NT2/D1 (cell line): ENCODE measurements at regions not wholly inside any gene's neighbourhood (a gene's known extent, or its start where the extent isn't known, plus 50 kb on each side); places are given as distances from the start of the nearest gene placed in this dataset.

ENCODE experiments used
- DNase-seq: peaks from one replicate; pipeline ENCODE4 v3.0.0-alpha.2; 2011; ENCODE audit warnings: low read depth, low spot score
- H3K27me3 ChIP-seq: 2 replicates; pipeline ENCODE4 v1.6.0; 2011; ENCODE audit warnings: mild to moderate bottlenecking; ENCODE audit not compliant: insufficient read length, insufficient read depth
- H3K36me3 ChIP-seq: 2 replicates; pipeline ENCODE4 v1.6.1; 2011; ENCODE audit warnings: mild to moderate bottlenecking, low read length, mixed read lengths; ENCODE audit not compliant: insufficient read depth, insufficient read length
- H3K4me1 ChIP-seq: 2 replicates; pipeline ENCODE4 v1.5.1; 2011; ENCODE audit not compliant: insufficient read depth, insufficient read length
- H3K4me3 ChIP-seq: 2 replicates; pipeline ENCODE4 v1.5.1; 2011; ENCODE audit warnings: low read depth; ENCODE audit not compliant: insufficient read length
- H3K9ac ChIP-seq: 2 replicates; pipeline ENCODE4 v1.6.0; 2011; ENCODE audit warnings: low read depth; ENCODE audit not compliant: insufficient read length
- H3K9me3 ChIP-seq: 2 replicates; pipeline ENCODE4 v1.5.1; 2011; ENCODE audit warnings: mild to moderate bottlenecking, low read length; ENCODE audit not compliant: insufficient read depth
- SUZ12 ChIP-seq: IDR thresholded peaks from 2 replicates; pipeline ENCODE4 v1.6.1; 2011; ENCODE audit not compliant: insufficient read length, insufficient read depth; ENCODE audit errors: extremely low read depth
- YY1 ChIP-seq: IDR thresholded peaks from 2 replicates; pipeline ENCODE4 v1.6.1; 2011; ENCODE audit not compliant: insufficient read length, insufficient read depth
- ZNF274 ChIP-seq: IDR thresholded peaks from 2 replicates; pipeline ENCODE4 v1.6.1; 2011; ENCODE audit warnings: mild to moderate bottlenecking, low read depth, low read length

DNA sequence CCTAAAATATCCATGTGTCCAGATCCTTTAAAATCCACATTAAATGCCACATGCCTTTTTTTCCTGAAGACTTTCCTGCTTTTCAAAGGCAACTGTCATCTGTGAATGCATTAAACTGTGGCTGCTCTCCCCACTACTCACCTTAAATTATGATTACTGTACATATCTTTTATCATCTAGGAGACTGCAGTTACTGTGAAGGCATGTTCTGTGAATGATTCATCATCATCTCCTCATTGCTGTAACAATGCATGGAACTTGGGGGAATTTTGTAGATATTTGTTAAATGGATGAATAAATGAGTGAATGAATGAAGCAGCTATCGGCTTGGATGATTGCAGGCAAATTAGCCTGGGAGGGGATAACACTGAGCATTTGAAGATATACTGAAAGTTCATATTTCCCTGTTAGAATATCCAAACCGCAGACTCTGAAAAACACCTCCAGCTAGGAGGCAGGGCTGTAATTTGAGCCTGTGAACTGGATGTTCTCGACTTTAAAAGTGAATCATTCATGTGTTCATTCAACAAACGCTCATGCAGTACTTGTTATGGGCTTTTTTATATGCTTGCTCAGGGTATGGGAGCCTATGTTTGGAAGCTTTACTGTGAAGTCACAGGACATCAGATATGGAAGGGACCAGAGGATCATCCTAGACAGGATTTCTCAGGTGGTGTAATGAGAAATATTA is 519.2 kb downstream of the KIF4B start:
- no peak overlapping the region for H3K9ac ChIP-seq
- no peaks in the 10 kb centered on the region for H3K36me3 ChIP-seq
- no peaks in the 10 kb centered on the region for H3K27me3 ChIP-seq
- DNase-seq, result no peak
- no peaks in the 10 kb centered on the region for H3K9me3 ChIP-seq
- TF ChIP-seq SUZ12, result no peak
- TF ChIP-seq YY1, result no peak
- no peak for TF ChIP-seq ZNF274
- no peaks in the 10 kb centered on the region for H3K4me1 ChIP-seq
- no peak overlapping the region for H3K4me3 ChIP-seq

DNA sequence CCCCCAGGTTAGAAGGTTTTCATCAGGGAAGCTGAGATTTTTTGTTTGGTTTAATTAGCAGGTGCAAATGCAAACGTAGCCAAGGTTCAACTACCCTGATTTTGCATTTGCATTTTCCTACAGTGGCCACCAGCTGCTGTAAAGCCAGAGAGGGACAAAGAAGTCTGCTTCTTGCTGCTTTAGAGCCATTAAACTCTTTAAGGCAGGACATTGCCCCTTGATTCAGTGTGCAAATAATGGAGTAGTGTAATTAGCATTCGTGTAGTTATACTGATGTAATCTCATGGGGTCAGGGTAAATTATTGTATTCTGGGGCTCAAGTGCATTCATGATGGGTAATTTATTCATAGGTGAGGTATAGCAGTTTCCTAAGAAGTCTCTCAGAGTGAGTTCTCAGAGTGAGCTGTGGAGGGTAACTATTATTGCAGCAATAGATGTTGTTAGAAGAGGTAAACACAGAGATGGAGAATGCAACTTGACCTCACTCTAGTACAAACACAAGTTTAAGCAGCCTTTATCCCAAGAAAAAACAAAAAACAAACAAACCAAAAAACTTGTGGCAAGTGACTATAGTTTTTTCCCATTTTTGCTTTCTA is 526.5 kb downstream of the KIF4B start:
- Histone ChIP-seq H3K4me3 (no peak overlapping the region), H3K27me3 (no peaks in the 10 kb centered on the region), H3K4me1 (no peaks in the 10 kb centered on the region), H3K9ac (no peak overlapping the region), H3K9me3 (no peaks in the 10 kb centered on the region), H3K36me3 (no peaks in the 10 kb centered on the region)
- peak; percentile 35 for DNase-seq
- TF ChIP-seq SUZ12 (no peak), ZNF274 (no peak), YY1 (no peak)

DNA sequence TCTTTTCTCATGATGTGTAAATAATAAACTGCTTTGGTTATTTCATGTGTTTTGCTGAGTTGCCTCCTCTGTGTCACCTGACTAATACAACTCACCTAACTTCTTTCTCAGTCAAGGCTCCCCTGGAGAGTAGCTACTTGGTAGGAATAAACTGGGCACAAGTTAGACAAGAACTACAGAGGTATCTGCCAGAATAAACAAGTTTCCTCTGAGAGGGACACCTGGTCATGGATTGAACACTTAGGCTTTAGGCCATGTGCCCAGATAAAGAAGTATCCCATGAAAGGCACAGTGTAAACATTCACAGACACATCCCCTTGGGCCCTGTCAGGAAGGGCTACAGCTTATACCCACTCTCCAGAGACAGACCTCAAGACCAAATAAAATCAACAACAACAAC is 532.5 kb downstream of the KIF4B start:
- no peak overlapping the region for H3K4me3 ChIP-seq
- H3K4me1 ChIP-seq, result no peaks in the 10 kb centered on the region
- no peak overlapping the region for H3K9ac ChIP-seq
- TF ChIP-seq YY1 (no peak), ZNF274 (no peak), SUZ12 (no peak)
- no peaks in the 10 kb centered on the region for H3K9me3 ChIP-seq
- DNase-seq, result no peak
- H3K36me3 ChIP-seq, result no peaks in the 10 kb centered on the region
- no peaks in the 10 kb centered on the region for H3K27me3 ChIP-seq

DNA sequence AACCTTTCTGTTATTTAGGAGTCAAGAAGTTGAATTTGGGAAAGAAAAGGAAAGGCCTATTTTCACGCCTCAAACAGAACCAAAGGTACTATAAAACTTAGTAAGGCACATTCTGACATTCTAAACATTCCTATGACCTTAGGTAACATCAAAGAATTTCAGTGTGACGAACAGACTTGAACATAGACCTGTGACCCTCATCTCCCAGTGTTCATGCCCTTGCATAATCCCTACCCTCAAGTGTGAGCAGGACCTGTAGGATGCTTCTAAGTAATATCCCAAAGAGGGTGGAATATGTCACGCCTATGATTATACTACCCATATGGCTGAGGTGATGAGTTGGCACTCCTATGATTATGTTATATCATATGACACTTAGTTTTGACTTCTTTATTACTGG is 540.9 kb downstream of the KIF4B start:
- no peaks in the 10 kb centered on the region for H3K9me3 ChIP-seq
- no peak overlapping the region for H3K9ac ChIP-seq
- H3K27me3 ChIP-seq, result no peaks in the 10 kb centered on the region
- TF ChIP-seq SUZ12 (no peak), ZNF274 (no peak), YY1 (no peak)
- no peak for DNase-seq
- H3K4me1 ChIP-seq, result no peaks in the 10 kb centered on the region
- no peaks in the 10 kb centered on the region for H3K36me3 ChIP-seq
- H3K4me3 ChIP-seq, result no peak overlapping the region

DNA sequence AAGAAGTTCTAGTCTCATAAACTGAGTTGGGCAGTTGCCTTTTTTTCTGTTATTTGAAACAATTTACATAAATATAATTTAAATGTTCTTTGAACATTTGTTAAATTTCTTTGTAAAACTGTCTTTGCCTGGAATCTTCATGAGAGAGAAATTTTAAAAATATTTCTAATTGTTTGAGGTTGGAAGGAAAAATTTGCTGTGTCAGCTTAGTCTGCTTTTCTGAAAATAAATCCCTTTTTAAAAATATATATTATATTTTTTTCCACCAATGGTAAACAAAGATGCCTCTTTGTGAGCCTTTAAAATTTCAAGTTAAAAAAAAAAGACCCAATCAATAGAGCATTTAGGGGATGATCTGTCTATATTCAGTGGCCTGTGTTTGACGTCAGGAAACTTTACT is 542.7 kb downstream of the KIF4B start:
- H3K27me3 ChIP-seq, result no peaks in the 10 kb centered on the region
- DNase-seq, result no peak
- H3K4me3 ChIP-seq, result no peak overlapping the region
- no peak for TF ChIP-seq ZNF274
- TF ChIP-seq YY1, result no peak
- no peak for TF ChIP-seq SUZ12
- H3K4me1 ChIP-seq, result no peaks in the 10 kb centered on the region
- H3K36me3 ChIP-seq, result no peaks in the 10 kb centered on the region
- H3K9me3 ChIP-seq, result no peaks in the 10 kb centered on the region
- H3K9ac ChIP-seq, result no peak overlapping the region

DNA sequence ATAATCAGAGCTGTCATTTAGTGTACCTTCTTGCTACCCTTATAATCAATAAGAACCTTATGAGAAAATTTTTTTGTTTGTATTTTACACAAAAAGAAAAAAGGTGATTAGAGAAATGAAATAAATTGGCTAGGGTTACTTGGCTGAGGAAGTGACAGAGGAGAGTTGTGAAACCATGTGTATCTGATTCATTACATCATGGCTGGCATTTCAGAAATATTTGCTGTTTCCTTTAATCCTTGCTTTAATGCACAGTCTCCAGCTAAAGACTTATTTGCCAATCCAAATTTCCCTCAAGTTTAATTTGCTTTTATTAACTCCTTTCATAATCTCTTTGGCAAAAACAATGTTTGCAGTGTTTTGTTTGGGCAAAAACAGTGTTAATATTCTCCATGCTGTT is 543.1 kb downstream of the KIF4B start:
- Histone ChIP-seq H3K4me1 (no peaks in the 10 kb centered on the region), H3K4me3 (no peak overlapping the region), H3K9me3 (no peaks in the 10 kb centered on the region), H3K27me3 (no peaks in the 10 kb centered on the region), H3K36me3 (no peaks in the 10 kb centered on the region), H3K9ac (no peak overlapping the region)
- no peak for DNase-seq
- TF ChIP-seq YY1, result no peak

DNA sequence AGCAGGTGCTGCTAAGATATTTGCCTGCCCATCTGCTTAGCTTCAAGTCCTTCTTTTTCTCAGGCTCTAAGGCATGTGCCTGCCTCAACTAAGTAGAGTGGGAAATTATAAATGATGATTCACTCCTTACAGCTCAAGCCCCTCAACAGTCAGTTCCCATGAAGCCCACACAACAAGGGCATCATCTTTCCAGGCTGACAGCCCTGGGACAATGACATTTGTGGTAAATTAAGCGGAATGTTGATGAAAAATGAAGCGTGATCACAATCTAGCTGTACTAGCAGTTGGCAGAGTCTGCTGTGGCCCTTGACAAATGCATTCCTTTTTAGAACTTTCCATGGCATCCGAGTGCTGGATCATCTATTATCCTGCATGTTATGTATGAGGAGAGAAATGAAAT is 548.6 kb downstream of the KIF4B start:
- H3K9me3 ChIP-seq, result no peaks in the 10 kb centered on the region
- no peaks in the 10 kb centered on the region for H3K36me3 ChIP-seq
- H3K4me1 ChIP-seq, result no peaks in the 10 kb centered on the region
- H3K27me3 ChIP-seq, result no peaks in the 10 kb centered on the region
- no peak overlapping the region for H3K4me3 ChIP-seq
- DNase-seq, result no peak
- no peak overlapping the region for H3K9ac ChIP-seq
- TF ChIP-seq ZNF274 (no peak), SUZ12 (no peak), YY1 (no peak)

DNA sequence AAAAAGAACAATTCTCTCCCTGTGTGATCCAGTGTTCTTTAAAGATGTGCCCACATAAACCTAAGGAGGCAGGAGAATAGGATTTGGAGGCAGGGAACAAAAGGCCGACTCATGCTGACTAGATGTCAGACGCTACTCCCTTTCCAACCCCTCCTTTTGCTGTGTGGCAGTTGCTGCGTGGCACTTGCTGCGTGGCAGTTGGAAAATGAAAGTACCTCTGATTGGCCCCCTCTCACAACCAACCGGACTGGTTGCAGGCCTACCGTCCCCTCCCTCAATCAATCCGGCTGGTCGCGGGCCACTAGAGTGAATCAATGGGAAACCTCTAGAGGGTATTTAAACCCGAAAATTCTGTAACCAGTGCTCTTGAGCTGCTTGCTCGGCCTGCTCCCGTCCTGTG is 551.0 kb downstream of the KIF4B start:
- H3K9me3 ChIP-seq, result no peaks in the 10 kb centered on the region; the same call in 1 of the 2 replicates
- no peak for DNase-seq
- H3K4me3 ChIP-seq, result no peak overlapping the region
- H3K9ac ChIP-seq, result no peak overlapping the region
- H3K4me1 ChIP-seq, result no peaks in the 10 kb centered on the region
- H3K27me3 ChIP-seq, result no peaks in the 10 kb centered on the region
- H3K36me3 ChIP-seq, result no peaks in the 10 kb centered on the region
- TF ChIP-seq ZNF274 (no peak), SUZ12 (no peak), YY1 (no peak)
